ENCODE measurements at regions not wholly inside any gene's neighbourhood (a gene's known extent, or its start where the extent isn't known, plus 50 kb on each side); places are given as distances from the start of the nearest gene placed in this dataset.
"Not testable (repeated sequence)": the region's sequence is repeated elsewhere in the genome, so short reads cannot be mapped to it uniquely, and the experiment has no call there.

- H3K27me3 Mint-ChIP-seq; H3K4me1 Mint-ChIP-seq; H3K27ac ChIP-seq (ENCODE audit: low read depth, low read length); H3K9me3 ChIP-seq (ENCODE audit: control insufficient read depth in 1 of 2, low read length in 2 of 2); DNase-seq; H3K36me3 ChIP-seq (ENCODE audit: insufficient read depth, low read length); POLR2A ChIA-PET (ENCODE audit: partially characterized antibody); H3K36me3 Mint-ChIP-seq; intact Hi-C loops (cut with micrococcal nuclease); H3K4me3 Mint-ChIP-seq; H3K27me3 ChIP-seq (ENCODE audit: insufficient read depth, low read length); H3K4me3 ChIP-seq (ENCODE audit: low read length in 2 of 2); H3K4me1 ChIP-seq (ENCODE audit: insufficient read depth, low read length); CTCF ChIA-PET (ENCODE audit: partially characterized antibody); H3K27ac Mint-ChIP-seq: not testable (repeated sequence)
- peaks cover 0 to 14% (median 6%) of the 10 kb centered on the region in 8 donors for H3K9me3 Mint-ChIP-seq
These were observed 3013.5 kb upstream of the TEKT4 start for GRCh38 chr2:91857711-91858110.

- intact Hi-C loops (cut with micrococcal nuclease); H3K27me3 ChIP-seq (ENCODE audit: insufficient read depth, low read length); CTCF ChIA-PET (ENCODE audit: partially characterized antibody); H3K36me3 ChIP-seq (ENCODE audit: insufficient read depth, low read length); H3K4me1 Mint-ChIP-seq; H3K9me3 ChIP-seq (ENCODE audit: control insufficient read depth in 1 of 2, low read length in 2 of 2); POLR2A ChIA-PET (ENCODE audit: partially characterized antibody); H3K27ac Mint-ChIP-seq; H3K4me1 ChIP-seq (ENCODE audit: insufficient read depth, low read length); H3K27me3 Mint-ChIP-seq; H3K36me3 Mint-ChIP-seq; H3K4me3 Mint-ChIP-seq; H3K4me3 ChIP-seq (ENCODE audit: low read length in 2 of 2); H3K27ac ChIP-seq (ENCODE audit: low read depth, low read length); DNase-seq: not testable (repeated sequence)
- peaks cover 0 to 12% (median 4%) of the 10 kb centered on the region in 8 donors for H3K9me3 Mint-ChIP-seq
These were observed 2999.5 kb upstream of the TEKT4 start for GRCh38 chr2:91871716-91872115.

GRCh38 chr2:91873416-91873815 is 2997.8 kb upstream of the TEKT4 start:
- H3K4me3 Mint-ChIP-seq; intact Hi-C loops (cut with micrococcal nuclease); H3K4me3 ChIP-seq (ENCODE audit: low read length in 2 of 2); H3K4me1 Mint-ChIP-seq; CTCF ChIA-PET (ENCODE audit: partially characterized antibody); DNase-seq; H3K27ac Mint-ChIP-seq; H3K27me3 ChIP-seq (ENCODE audit: insufficient read depth, low read length); POLR2A ChIA-PET (ENCODE audit: partially characterized antibody); H3K36me3 Mint-ChIP-seq; H3K27ac ChIP-seq (ENCODE audit: low read depth, low read length); H3K27me3 Mint-ChIP-seq; H3K9me3 ChIP-seq (ENCODE audit: control insufficient read depth in 1 of 2, low read length in 2 of 2); H3K4me1 ChIP-seq (ENCODE audit: insufficient read depth, low read length); H3K36me3 ChIP-seq (ENCODE audit: insufficient read depth, low read length): not testable (repeated sequence)
- H3K9me3 Mint-ChIP-seq: peaks cover 0 to 12% (median 7%) of the 10 kb centered on the region in 8 donors

- peaks cover 0 to 13% (median 5%) of the 10 kb centered on the region in 8 donors for H3K9me3 Mint-ChIP-seq
- H3K27ac Mint-ChIP-seq; H3K9me3 ChIP-seq (ENCODE audit: control insufficient read depth in 1 of 2, low read length in 2 of 2); DNase-seq; H3K36me3 ChIP-seq (ENCODE audit: insufficient read depth, low read length); intact Hi-C loops (cut with micrococcal nuclease); H3K4me1 ChIP-seq (ENCODE audit: insufficient read depth, low read length); CTCF ChIA-PET (ENCODE audit: partially characterized antibody); H3K4me3 Mint-ChIP-seq; POLR2A ChIA-PET (ENCODE audit: partially characterized antibody); H3K4me3 ChIP-seq (ENCODE audit: low read length in 2 of 2); H3K27me3 ChIP-seq (ENCODE audit: insufficient read depth, low read length); H3K36me3 Mint-ChIP-seq; H3K4me1 Mint-ChIP-seq; H3K27ac ChIP-seq (ENCODE audit: low read depth, low read length); H3K27me3 Mint-ChIP-seq: not testable (repeated sequence)
These were observed 2993.5 kb upstream of the TEKT4 start for GRCh38 chr2:91877658-91878210.

DNA sequence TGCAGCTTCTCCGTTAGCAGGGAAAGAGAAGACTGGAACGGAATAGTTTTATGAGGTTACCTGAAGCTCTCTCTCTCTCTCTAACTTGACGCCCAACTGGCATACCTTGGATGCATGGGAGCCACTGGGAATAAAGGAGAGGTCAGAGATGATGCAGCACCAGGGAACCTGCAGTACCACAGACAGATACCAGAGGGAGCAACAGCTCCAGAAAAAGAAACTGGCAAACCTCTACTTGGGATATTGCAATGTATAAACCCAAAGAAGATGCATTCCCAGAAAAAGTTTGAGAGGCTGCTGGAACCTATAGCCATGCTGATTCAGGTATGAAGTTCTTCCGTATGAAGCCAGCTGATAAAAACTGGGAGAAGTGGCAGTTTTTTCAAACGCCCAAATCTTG is 2976.1 kb upstream of the TEKT4 start:
- H3K27ac Mint-ChIP-seq; H3K36me3 Mint-ChIP-seq; H3K9me3 Mint-ChIP-seq; H3K27me3 ChIP-seq (ENCODE audit: insufficient read depth, low read length); DNase-seq; H3K4me3 Mint-ChIP-seq; H3K36me3 ChIP-seq (ENCODE audit: insufficient read depth, low read length); H3K4me1 Mint-ChIP-seq; H3K27ac ChIP-seq (ENCODE audit: low read depth, low read length); CTCF ChIA-PET (ENCODE audit: partially characterized antibody); intact Hi-C loops (cut with micrococcal nuclease); H3K4me3 ChIP-seq (ENCODE audit: low read length in 2 of 2); POLR2A ChIA-PET (ENCODE audit: partially characterized antibody); H3K9me3 ChIP-seq (ENCODE audit: control insufficient read depth in 1 of 2, low read length in 2 of 2); H3K4me1 ChIP-seq (ENCODE audit: insufficient read depth, low read length); H3K27me3 Mint-ChIP-seq: not testable (repeated sequence)

DNA sequence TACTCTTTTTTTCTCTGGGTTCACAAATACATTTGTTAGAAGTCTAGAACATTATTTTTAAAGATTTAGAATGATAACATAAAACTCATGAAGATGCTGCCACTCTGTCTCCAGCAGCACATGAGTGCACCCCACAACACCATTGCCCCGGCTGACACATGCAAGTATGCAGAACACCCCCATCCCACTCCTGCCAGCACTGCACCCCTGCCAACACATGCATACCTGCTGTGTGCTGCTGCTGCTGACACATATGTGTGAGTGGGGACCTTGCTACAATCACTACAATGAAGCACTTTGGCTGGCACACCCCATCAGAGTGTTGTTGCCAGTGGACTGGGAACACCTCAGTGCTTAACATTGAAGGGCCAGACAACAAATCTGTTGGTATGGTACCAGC is 2953.6 kb upstream of the TEKT4 start:
- H3K36me3 ChIP-seq (ENCODE audit: insufficient read depth, low read length); H3K27me3 Mint-ChIP-seq; CTCF ChIA-PET (ENCODE audit: partially characterized antibody); H3K4me1 Mint-ChIP-seq; H3K27ac ChIP-seq (ENCODE audit: low read depth, low read length); POLR2A ChIA-PET (ENCODE audit: partially characterized antibody); H3K27ac Mint-ChIP-seq; H3K4me3 ChIP-seq (ENCODE audit: low read length in 2 of 2); intact Hi-C loops (cut with micrococcal nuclease); H3K4me3 Mint-ChIP-seq; H3K36me3 Mint-ChIP-seq; DNase-seq; H3K9me3 ChIP-seq (ENCODE audit: control insufficient read depth in 1 of 2, low read length in 2 of 2); H3K27me3 ChIP-seq (ENCODE audit: insufficient read depth, low read length); H3K4me1 ChIP-seq (ENCODE audit: insufficient read depth, low read length): not testable (repeated sequence)
- peaks cover 0 to 25% (median 16%) of the 10 kb centered on the region in 8 donors for H3K9me3 Mint-ChIP-seq
